ENCODE measurements at regions not wholly inside any gene's neighbourhood (a gene's known extent, or its start where the extent isn't known, plus 50 kb on each side); places are given as distances from the start of the nearest gene placed in this dataset.

- DNase-seq (ENCODE audit: low read depth) = no peak
These were observed 269.7 kb downstream of the PRL start for GRCh38 chr6:22027040-22027725.

- no peak for DNase-seq (ENCODE audit: low read depth)
These were observed 268.3 kb downstream of the PRL start for GRCh38 chr6:22028403-22029090.

- DNase-seq (ENCODE audit: low read depth) = no peak
These were observed 267.7 kb downstream of the PRL start for GRCh38 chr6:22029171-22029570.

- no peak for DNase-seq (ENCODE audit: low read depth)
These were observed 265.9 kb downstream of the PRL start for GRCh38 chr6:22030730-22031619.

- DNase-seq (ENCODE audit: low read depth) = no peak
These were observed 261.1 kb downstream of the PRL start for GRCh38 chr6:22035690-22036089.

GRCh38 chr6:22036275-22036674, 260.6 kb downstream of the PRL start:
- peak; percentile 46 for DNase-seq (ENCODE audit: low read depth)

GRCh38 chr6:22036699-22037098, 260.1 kb downstream of the PRL start:
- DNase-seq (ENCODE audit: low read depth) = no peak

- no peak for DNase-seq (ENCODE audit: low read depth)
These were observed 254.9 kb downstream of the PRL start for GRCh38 chr6:22041797-22042480.

- DNase-seq (ENCODE audit: low read depth) = no peak
These were observed 254.1 kb downstream of the PRL start for GRCh38 chr6:22042706-22043105.

- no peak for DNase-seq (ENCODE audit: low read depth)
These were observed 253.4 kb downstream of the PRL start for GRCh38 chr6:22043284-22043962.

GRCh38 chr6:22045261-22045912, 251.4 kb downstream of the PRL start:
- no peak for DNase-seq (ENCODE audit: low read depth)

GRCh38 chr6:22049002-22049401, 247.8 kb downstream of the PRL start:
- no peak for DNase-seq (ENCODE audit: low read depth)

GRCh38 chr6:22053391-22053997, 243.3 kb downstream of the PRL start:
- no peak for DNase-seq (ENCODE audit: low read depth)

- no peak for DNase-seq (ENCODE audit: low read depth)
These were observed 240.4 kb downstream of the PRL start for GRCh38 chr6:22056398-22056797.

- DNase-seq (ENCODE audit: low read depth) = no peak
These were observed 238.9 kb downstream of the PRL start for GRCh38 chr6:22057962-22058361.

- DNase-seq (ENCODE audit: low read depth) = no peak
These were observed 237.7 kb downstream of the PRL start for GRCh38 chr6:22059126-22059525.

GRCh38 chr6:22059946-22060345, 236.9 kb downstream of the PRL start:
- no peak for DNase-seq (ENCODE audit: low read depth)

GRCh38 chr6:22062807-22063408, 233.9 kb downstream of the PRL start:
- no peak for DNase-seq (ENCODE audit: low read depth)

- no peak for DNase-seq (ENCODE audit: low read depth)
These were observed 232.3 kb downstream of the PRL start for GRCh38 chr6:22064558-22064957.

- DNase-seq (ENCODE audit: low read depth) = no peak
These were observed 229.7 kb downstream of the PRL start for GRCh38 chr6:22067122-22067521.

Measured in non-pigmented ciliary epithelial cell (primary cell).